ENCODE measurements at regions not wholly inside any gene's neighbourhood (a gene's known extent, or its start where the extent isn't known, plus 50 kb on each side); places are given as distances from the start of the nearest gene placed in this dataset.

GRCh38 chr6:79776076-79776475 lies 144.9 kb downstream of the SH3BGRL2 start:
- H3K4me3 ChIP-seq (ENCODE audit: low read length): no peak overlapping the region
- WGBS (ENCODE audit: insufficient coverage, insufficient read length): no CpG with 5 or more reads among the region's 2 CpGs
- H3K36me3 ChIP-seq (ENCODE audit: control insufficient read depth, insufficient read depth, low read length): no peaks in the 10 kb centered on the region
- H3K9me3 ChIP-seq (ENCODE audit: control insufficient read depth, insufficient read depth, low read length): no peaks in the 10 kb centered on the region
- H3K27me3 ChIP-seq (ENCODE audit: control insufficient read depth, insufficient read depth, low read length): no peaks in the 10 kb centered on the region
- no peak overlapping the region for H3K27ac ChIP-seq (ENCODE audit: low read length)
- H3K4me1 ChIP-seq (ENCODE audit: control insufficient read depth, insufficient read depth, low read length): peaks cover 2% of the 10 kb centered on the region; the same call in 1 of the 2 replicates
- DNase-seq (ENCODE audit: low read depth, low spot score): no peak

DNA sequence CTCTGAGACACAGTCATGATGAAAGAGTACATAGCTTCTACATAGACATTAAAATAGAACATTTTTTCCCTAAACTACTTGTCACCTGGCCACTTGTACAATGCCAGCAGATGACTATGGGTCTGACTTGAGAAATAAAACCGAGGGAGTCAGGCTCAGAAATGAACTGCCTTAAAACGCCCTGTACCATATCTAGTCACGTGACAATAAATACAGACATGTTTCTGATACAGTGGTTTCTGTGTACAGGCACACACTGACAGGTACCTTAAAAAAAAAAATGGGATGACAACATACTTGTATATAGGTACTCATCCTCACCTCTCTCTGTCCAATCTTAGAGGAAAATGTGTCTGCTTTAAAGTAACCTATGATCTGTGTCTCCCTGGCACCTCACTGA lies 144.1 kb downstream of the SH3BGRL2 start:
- Histone ChIP-seq H3K4me3 (ENCODE audit: low read length) (no peak overlapping the region), H3K36me3 (ENCODE audit: control insufficient read depth, insufficient read depth, low read length) (no peaks in the 10 kb centered on the region), H3K4me1 (ENCODE audit: control insufficient read depth, insufficient read depth, low read length) (peaks cover 2% of the 10 kb centered on the region; the same call in 1 of the 2 replicates), H3K27ac (ENCODE audit: low read length) (no peak overlapping the region), H3K9me3 (ENCODE audit: control insufficient read depth, insufficient read depth, low read length) (no peaks in the 10 kb centered on the region), H3K27me3 (ENCODE audit: control insufficient read depth, insufficient read depth, low read length) (no peaks in the 10 kb centered on the region)
- no peak for DNase-seq (ENCODE audit: low read depth, low spot score)
- no CpG with 5 or more reads among the region's 3 CpGs for WGBS (ENCODE audit: insufficient coverage, insufficient read length)

- no peaks in the 10 kb centered on the region for H3K27me3 ChIP-seq (ENCODE audit: control insufficient read depth, insufficient read depth, low read length)
- H3K27ac ChIP-seq (ENCODE audit: low read length): no peak overlapping the region
- DNase-seq (ENCODE audit: low read depth, low spot score): no peak
- WGBS (ENCODE audit: insufficient coverage, insufficient read length): no CpG with 5 or more reads among the region's 8 CpGs
- no peaks in the 10 kb centered on the region for H3K36me3 ChIP-seq (ENCODE audit: control insufficient read depth, insufficient read depth, low read length)
- H3K4me3 ChIP-seq (ENCODE audit: low read length): no peak overlapping the region
- no peaks in the 10 kb centered on the region for H3K4me1 ChIP-seq (ENCODE audit: control insufficient read depth, insufficient read depth, low read length)
- H3K9me3 ChIP-seq (ENCODE audit: control insufficient read depth, insufficient read depth, low read length): no peaks in the 10 kb centered on the region; the same call in 1 of the 2 replicates
Observed at GRCh38 chr6:79764747-79765146, 133.6 kb downstream of the SH3BGRL2 start.

GRCh38 chr6:79763301-79763700 lies 132.2 kb downstream of the SH3BGRL2 start:
- H3K9me3 ChIP-seq (ENCODE audit: control insufficient read depth, insufficient read depth, low read length): no peaks in the 10 kb centered on the region; the same call in 1 of the 2 replicates
- no peaks in the 10 kb centered on the region for H3K4me1 ChIP-seq (ENCODE audit: control insufficient read depth, insufficient read depth, low read length)
- H3K27me3 ChIP-seq (ENCODE audit: control insufficient read depth, insufficient read depth, low read length): no peaks in the 10 kb centered on the region
- no peak overlapping the region for H3K27ac ChIP-seq (ENCODE audit: low read length)
- no peak for DNase-seq (ENCODE audit: low read depth, low spot score)
- no peak overlapping the region for H3K4me3 ChIP-seq (ENCODE audit: low read length)
- no peaks in the 10 kb centered on the region for H3K36me3 ChIP-seq (ENCODE audit: control insufficient read depth, insufficient read depth, low read length)
- no CpG with 5 or more reads among the region's 2 CpGs for WGBS (ENCODE audit: insufficient coverage, insufficient read length)

DNA sequence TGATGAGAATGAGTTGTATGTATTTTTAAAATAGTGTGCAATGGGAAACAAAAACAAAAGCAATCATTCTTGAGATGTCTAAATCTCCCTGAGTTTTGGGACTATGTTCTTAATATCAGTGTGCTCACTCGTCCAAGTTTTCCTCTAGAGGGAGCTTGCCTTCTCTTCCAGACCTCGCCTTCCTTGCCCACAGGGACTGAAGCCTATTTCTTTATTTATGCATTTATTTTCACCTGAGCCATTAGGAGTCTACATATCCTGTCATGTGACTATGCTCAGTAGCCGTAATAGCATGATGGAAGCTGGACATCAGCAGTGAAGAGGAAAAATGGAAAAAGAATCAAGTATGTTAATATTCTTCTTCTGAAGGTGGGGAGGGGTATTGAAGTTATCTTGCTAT lies 131.2 kb downstream of the SH3BGRL2 start:
- Histone ChIP-seq H3K36me3 (ENCODE audit: control insufficient read depth, insufficient read depth, low read length) (no peaks in the 10 kb centered on the region), H3K9me3 (ENCODE audit: control insufficient read depth, insufficient read depth, low read length) (no peaks in the 10 kb centered on the region; the same call in 1 of the 2 replicates), H3K4me1 (ENCODE audit: control insufficient read depth, insufficient read depth, low read length) (no peaks in the 10 kb centered on the region), H3K4me3 (ENCODE audit: low read length) (no peak overlapping the region), H3K27ac (ENCODE audit: low read length) (no peak overlapping the region), H3K27me3 (ENCODE audit: control insufficient read depth, insufficient read depth, low read length) (no peaks in the 10 kb centered on the region)
- DNase-seq (ENCODE audit: low read depth, low spot score): no peak
- no CpG with 5 or more reads among the region's 3 CpGs for WGBS (ENCODE audit: insufficient coverage, insufficient read length)

GRCh38 chr6:79756496-79756895 lies 125.4 kb downstream of the SH3BGRL2 start:
- H3K27ac ChIP-seq (ENCODE audit: low read length): no peak overlapping the region
- H3K9me3 ChIP-seq (ENCODE audit: control insufficient read depth, insufficient read depth, low read length): no peaks in the 10 kb centered on the region
- no peaks in the 10 kb centered on the region for H3K4me1 ChIP-seq (ENCODE audit: control insufficient read depth, insufficient read depth, low read length)
- H3K36me3 ChIP-seq (ENCODE audit: control insufficient read depth, insufficient read depth, low read length): no peaks in the 10 kb centered on the region
- H3K4me3 ChIP-seq (ENCODE audit: low read length): no peak overlapping the region
- no peak for DNase-seq (ENCODE audit: low read depth, low spot score)
- H3K27me3 ChIP-seq (ENCODE audit: control insufficient read depth, insufficient read depth, low read length): no peaks in the 10 kb centered on the region
- WGBS (ENCODE audit: insufficient coverage, insufficient read length): no CpG with 5 or more reads among the region's 2 CpGs

GRCh38 chr6:79755967-79756366 lies 124.8 kb downstream of the SH3BGRL2 start:
- DNase-seq (ENCODE audit: low read depth, low spot score): no peak
- H3K4me1 ChIP-seq (ENCODE audit: control insufficient read depth, insufficient read depth, low read length): no peaks in the 10 kb centered on the region
- WGBS (ENCODE audit: insufficient coverage, insufficient read length): no CpG with 5 or more reads among the region's 4 CpGs
- no peak overlapping the region for H3K4me3 ChIP-seq (ENCODE audit: low read length)
- no peaks in the 10 kb centered on the region for H3K27me3 ChIP-seq (ENCODE audit: control insufficient read depth, insufficient read depth, low read length)
- H3K9me3 ChIP-seq (ENCODE audit: control insufficient read depth, insufficient read depth, low read length): no peaks in the 10 kb centered on the region
- H3K36me3 ChIP-seq (ENCODE audit: control insufficient read depth, insufficient read depth, low read length): no peaks in the 10 kb centered on the region
- no peak overlapping the region for H3K27ac ChIP-seq (ENCODE audit: low read length)
